Activated CD8-positive, alpha-beta T cell treated with anti-CD3 and anti-CD28 coated beads for 36 hours (primary cell): ENCODE measurements at regions not wholly inside any gene's neighbourhood (a gene's known extent, or its start where the extent isn't known, plus 50 kb on each side); places are given as distances from the start of the nearest gene placed in this dataset.

ENCODE experiments used
- ATAC-seq: fragments of 200-7000 bp; cut with Tn5 transposase; one replicate; pipeline ENCODE4 v1.10.0; 2021; ENCODE audit warnings: mild to moderate bottlenecking, moderate library complexity
- CTCF ChIA-PET: fragments of 350-600 bp; sonication (Branson Sonifier 250); formaldehyde crosslinking; loops from one replicate; lab custom pipeline; 2021; ENCODE audit warnings: antibody characterized with exemption; lab: Charles Lee
- POLR2A ChIA-PET: fragments of 350-600 bp; sonication (Branson Sonifier 250); formaldehyde crosslinking; loops from one replicate; lab custom pipeline; 2021; ENCODE audit warnings: antibody characterized with exemption; lab: Charles Lee
- DNase-seq: peaks from one replicate; pipeline ENCODE4 v3.0.0-alpha.2; 2020
- H3K27ac Mint-ChIP-seq: one replicate; pipeline ENCODE4 v1.8.0; 2021; ENCODE audit warnings: mild to moderate bottlenecking, mixed read lengths
- H3K27me3 Mint-ChIP-seq: one replicate; pipeline ENCODE4 v1.8.0; 2021; ENCODE audit warnings: mixed read lengths
- H3K36me3 Mint-ChIP-seq: one replicate; pipeline ENCODE4 v1.8.0; 2021; ENCODE audit warnings: low read depth, mixed read lengths
- H3K4me1 Mint-ChIP-seq: one replicate; pipeline ENCODE4 v1.8.0; 2021; ENCODE audit warnings: low read depth, mixed read lengths
- H3K4me3 Mint-ChIP-seq: one replicate; pipeline ENCODE4 v1.8.0; 2021; ENCODE audit warnings: mild to moderate bottlenecking, moderate library complexity, mixed read lengths
- H3K9me3 Mint-ChIP-seq: one replicate; pipeline ENCODE4 v1.8.0; 2021; ENCODE audit warnings: mixed read lengths
- CTCF ChIP-seq: fragments of 200-600 bp; IDR thresholded peaks from one replicate; pipeline ENCODE4 v1.8.0; 2022; ENCODE audit warnings: antibody characterized with exemption, mild to moderate bottlenecking
- intact Hi-C: fragments of 100-400 bp; cut with micrococcal nuclease; formaldehyde crosslinking; loops from one replicate; pipeline ENCODE4 v1.10.0; 2022

GRCh38 chr4:165698272-165698671 lies 174.8 kb upstream of the TLL1 start:
- Mint-ChIP-seq H3K36me3 (no peaks in the 10 kb centered on the region), H3K4me3 (no peak overlapping the region)
- POLR2A ChIA-PET = no interaction called here

GRCh38 chr4:165699055-165699454 lies 174.0 kb upstream of the TLL1 start:
- CTCF ChIA-PET = no interaction called here
- H3K9me3 Mint-ChIP-seq = no peaks in the 10 kb centered on the region
- intact Hi-C loops = no loop called here
- ATAC-seq (no peak), DNase-seq (no peak)
- H3K4me3 Mint-ChIP-seq = no peak overlapping the region
- H3K27ac Mint-ChIP-seq = no peak overlapping the region
- no peaks in the 10 kb centered on the region for H3K27me3 Mint-ChIP-seq
- no peaks in the 10 kb centered on the region for H3K4me1 Mint-ChIP-seq
- H3K36me3 Mint-ChIP-seq = no peaks in the 10 kb centered on the region
- POLR2A ChIA-PET = no interaction called here
- TF ChIP-seq CTCF = no peak

More at GRCh38 chr4:165698272-165698671, 174.8 kb upstream of the TLL1 start:
- Mint-ChIP-seq H3K9me3 (no peaks in the 10 kb centered on the region), H3K4me1 (no peaks in the 10 kb centered on the region), H3K27me3 (no peaks in the 10 kb centered on the region), H3K27ac (no peak overlapping the region)
- TF ChIP-seq CTCF = no peak
- DNase-seq = no peak
- intact Hi-C loops = no loop called here
- CTCF ChIA-PET = no interaction called here
- ATAC-seq = no peak

DNA sequence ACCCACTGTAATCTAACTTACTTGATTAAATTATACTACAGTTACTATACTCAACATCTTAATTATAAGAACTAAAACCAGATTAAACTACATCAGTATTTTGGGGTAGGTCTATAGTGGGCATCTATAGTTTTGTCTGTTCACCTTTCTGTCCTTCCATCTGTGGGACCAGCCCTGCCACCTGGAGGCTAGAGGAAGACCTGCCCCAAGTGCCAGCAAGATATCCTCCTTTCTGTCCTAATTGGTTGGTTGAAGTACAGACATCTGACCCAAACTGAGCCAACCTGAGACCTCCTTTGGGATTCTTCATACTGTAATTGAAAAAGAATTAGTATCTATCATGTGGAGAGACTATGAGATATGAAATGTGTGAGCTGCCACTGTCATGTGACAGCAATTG lies 172.2 kb upstream of the TLL1 start:
- no peak overlapping the region for H3K27ac Mint-ChIP-seq
- H3K4me3 Mint-ChIP-seq = no peak overlapping the region
- no peaks in the 10 kb centered on the region for H3K27me3 Mint-ChIP-seq
- no peaks in the 10 kb centered on the region for H3K36me3 Mint-ChIP-seq
- H3K9me3 Mint-ChIP-seq = peaks cover 4% of the 10 kb centered on the region
- ChIA-PET POLR2A (interaction anchor here (0.9 kb wide), 1 partner anchor 107 kb away, joined by 3 read pairs; no protein-coding TSS in a partner anchor), CTCF (interaction anchor here (1.6 kb wide), 1 partner anchor 207 kb away, joined by 5 read pairs; no protein-coding TSS in a partner anchor)
- DNase-seq (peak; percentile 3), ATAC-seq (no peak)
- intact Hi-C loops = no loop called here
- H3K4me1 Mint-ChIP-seq = no peaks in the 10 kb centered on the region
- TF ChIP-seq CTCF = no peak

DNA sequence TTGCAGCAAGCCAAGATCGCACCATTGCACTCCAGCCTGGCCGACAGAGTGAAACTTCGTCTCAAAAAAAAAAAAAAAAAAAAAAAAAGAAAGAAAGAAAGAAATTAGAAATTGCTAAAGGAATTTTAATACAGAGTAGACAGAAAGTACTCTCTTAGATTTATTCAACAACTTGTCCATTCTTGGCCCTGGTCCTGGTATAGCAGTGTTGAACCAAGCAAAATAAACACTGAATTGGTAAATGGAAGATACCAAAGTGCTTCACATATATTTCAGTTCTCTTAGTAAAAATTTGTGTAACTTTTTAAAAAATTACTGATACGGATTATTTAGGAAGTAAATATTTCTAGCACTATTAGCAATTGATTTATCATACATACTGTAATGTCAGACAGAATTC lies 165.9 kb upstream of the TLL1 start:
- TF ChIP-seq CTCF = no peak
- Mint-ChIP-seq H3K4me3 (no peak overlapping the region), H3K27me3 (no peaks in the 10 kb centered on the region), H3K4me1 (no peaks in the 10 kb centered on the region), H3K36me3 (no peaks in the 10 kb centered on the region), H3K27ac (no peak overlapping the region), H3K9me3 (peaks cover 4% of the 10 kb centered on the region)
- DNase-seq (no peak), ATAC-seq (no peak)
- intact Hi-C loops = no loop called here
- ChIA-PET CTCF (no interaction called here), POLR2A (no interaction called here)

GRCh38 chr4:165709516-165709915 lies 163.5 kb upstream of the TLL1 start:
- no peak for DNase-seq
- Mint-ChIP-seq H3K9me3 (peaks cover 4% of the 10 kb centered on the region), H3K27me3 (no peaks in the 10 kb centered on the region), H3K4me1 (no peaks in the 10 kb centered on the region), H3K4me3 (no peak overlapping the region), H3K27ac (no peak overlapping the region), H3K36me3 (no peaks in the 10 kb centered on the region)
- ChIA-PET CTCF (no interaction called here), POLR2A (no interaction called here)
- ATAC-seq = no peak
- intact Hi-C loops = no loop called here
- TF ChIP-seq CTCF = no peak
